ENCODE measurements at regions not wholly inside any gene's neighbourhood (a gene's known extent, or its start where the extent isn't known, plus 50 kb on each side); places are given as distances from the start of the nearest gene placed in this dataset.

DNA sequence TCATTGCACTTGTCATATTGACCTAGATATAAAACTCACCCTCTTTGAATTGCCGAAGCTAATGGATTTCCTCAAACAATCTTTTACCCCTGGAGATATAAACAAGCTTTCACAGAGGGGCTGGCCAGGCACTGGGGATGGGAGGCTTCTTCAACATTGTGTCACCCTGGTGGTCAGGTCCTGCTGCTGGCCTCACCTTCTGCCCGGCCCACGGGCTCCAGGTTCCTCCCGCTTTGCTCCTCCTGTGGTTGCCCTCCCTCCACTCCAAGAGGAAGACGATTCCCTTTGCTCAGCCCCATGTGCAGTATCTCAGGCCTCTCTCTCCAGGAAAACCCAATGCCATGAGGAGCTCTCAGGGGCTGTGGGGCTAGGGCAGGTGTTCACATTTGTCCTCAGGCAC is 118.1 kb upstream of the ADCY1 start:
- Histone ChIP-seq H3F3A (replicated peaks; ENCODE audit: low read depth) (no peaks in the 10 kb centered on the region), H3K4me3 (no peak overlapping the region), H3K9me2 (ENCODE audit: insufficient read depth) (no peaks in the 10 kb centered on the region), H3K4me1 (ENCODE audit: insufficient read depth) (no peaks in the 10 kb centered on the region), H4K20me1 (replicated peaks; ENCODE audit: insufficient read depth) (no peaks in the 10 kb centered on the region), H3K79me2 (replicated peaks; ENCODE audit: insufficient read depth) (no peaks in the 10 kb centered on the region), H3K4me2 (no peak overlapping the region), H3K36me3 (ENCODE audit: insufficient read depth) (no peaks in the 10 kb centered on the region), H2AFZ (no peak overlapping the region), H3K27me3 (ENCODE audit: insufficient read depth) (no peaks in the 10 kb centered on the region), H3K27ac (ENCODE audit: low read depth) (no peak overlapping the region)
- Mint-ChIP-seq H3K9me3 (no peaks in the 10 kb centered on the region), H3K4me3 (no peak overlapping the region), H3K4me1 (no peaks in the 10 kb centered on the region), H3K27me3 (ENCODE audit: insufficient read depth, low read depth, poor library complexity) (no peaks in the 10 kb centered on the region), H3K36me3 (ENCODE audit: low read depth) (no peaks in the 10 kb centered on the region), H3K27ac (no peak overlapping the region)
- no peak for TF ChIP-seq ZNF331 (CRISPR knock-in tag; IDR thresholded peaks at IDR 0.05; ENCODE audit: low read depth)
- no peak for TF ChIP-seq STAT1 (IDR thresholded peaks at IDR 0.05; ENCODE audit: unreplicated experiment)
- no peak for TF ChIP-seq ZNF114 (CRISPR knock-in tag; IDR thresholded peaks at IDR 0.05)
- TF ChIP-seq, protein P1, sequence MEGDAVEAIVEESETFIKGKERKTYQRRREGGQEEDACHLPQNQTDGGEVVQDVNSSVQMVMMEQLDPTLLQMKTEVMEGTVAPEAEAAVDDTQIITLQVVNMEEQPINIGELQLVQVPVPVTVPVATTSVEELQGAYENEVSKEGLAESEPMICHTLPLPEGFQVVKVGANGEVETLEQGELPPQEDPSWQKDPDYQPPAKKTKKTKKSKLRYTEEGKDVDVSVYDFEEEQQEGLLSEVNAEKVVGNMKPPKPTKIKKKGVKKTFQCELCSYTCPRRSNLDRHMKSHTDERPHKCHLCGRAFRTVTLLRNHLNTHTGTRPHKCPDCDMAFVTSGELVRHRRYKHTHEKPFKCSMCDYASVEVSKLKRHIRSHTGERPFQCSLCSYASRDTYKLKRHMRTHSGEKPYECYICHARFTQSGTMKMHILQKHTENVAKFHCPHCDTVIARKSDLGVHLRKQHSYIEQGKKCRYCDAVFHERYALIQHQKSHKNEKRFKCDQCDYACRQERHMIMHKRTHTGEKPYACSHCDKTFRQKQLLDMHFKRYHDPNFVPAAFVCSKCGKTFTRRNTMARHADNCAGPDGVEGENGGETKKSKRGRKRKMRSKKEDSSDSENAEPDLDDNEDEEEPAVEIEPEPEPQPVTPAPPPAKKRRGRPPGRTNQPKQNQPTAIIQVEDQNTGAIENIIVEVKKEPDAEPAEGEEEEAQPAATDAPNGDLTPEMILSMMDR (conservative IDR thresholded peaks at IDR 0.05; ENCODE audit: low read depth in 2 of 2): no peak
- no peak for TF ChIP-seq CREB1 (CRISPR knock-in tag; IDR thresholded peaks at IDR 0.05; ENCODE audit: low read depth)
- TF ChIP-seq, protein P2, sequence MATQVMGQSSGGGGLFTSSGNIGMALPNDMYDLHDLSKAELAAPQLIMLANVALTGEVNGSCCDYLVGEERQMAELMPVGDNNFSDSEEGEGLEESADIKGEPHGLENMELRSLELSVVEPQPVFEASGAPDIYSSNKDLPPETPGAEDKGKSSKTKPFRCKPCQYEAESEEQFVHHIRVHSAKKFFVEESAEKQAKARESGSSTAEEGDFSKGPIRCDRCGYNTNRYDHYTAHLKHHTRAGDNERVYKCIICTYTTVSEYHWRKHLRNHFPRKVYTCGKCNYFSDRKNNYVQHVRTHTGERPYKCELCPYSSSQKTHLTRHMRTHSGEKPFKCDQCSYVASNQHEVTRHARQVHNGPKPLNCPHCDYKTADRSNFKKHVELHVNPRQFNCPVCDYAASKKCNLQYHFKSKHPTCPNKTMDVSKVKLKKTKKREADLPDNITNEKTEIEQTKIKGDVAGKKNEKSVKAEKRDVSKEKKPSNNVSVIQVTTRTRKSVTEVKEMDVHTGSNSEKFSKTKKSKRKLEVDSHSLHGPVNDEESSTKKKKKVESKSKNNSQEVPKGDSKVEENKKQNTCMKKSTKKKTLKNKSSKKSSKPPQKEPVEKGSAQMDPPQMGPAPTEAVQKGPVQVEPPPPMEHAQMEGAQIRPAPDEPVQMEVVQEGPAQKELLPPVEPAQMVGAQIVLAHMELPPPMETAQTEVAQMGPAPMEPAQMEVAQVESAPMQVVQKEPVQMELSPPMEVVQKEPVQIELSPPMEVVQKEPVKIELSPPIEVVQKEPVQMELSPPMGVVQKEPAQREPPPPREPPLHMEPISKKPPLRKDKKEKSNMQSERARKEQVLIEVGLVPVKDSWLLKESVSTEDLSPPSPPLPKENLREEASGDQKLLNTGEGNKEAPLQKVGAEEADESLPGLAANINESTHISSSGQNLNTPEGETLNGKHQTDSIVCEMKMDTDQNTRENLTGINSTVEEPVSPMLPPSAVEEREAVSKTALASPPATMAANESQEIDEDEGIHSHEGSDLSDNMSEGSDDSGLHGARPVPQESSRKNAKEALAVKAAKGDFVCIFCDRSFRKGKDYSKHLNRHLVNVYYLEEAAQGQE (IDR thresholded peaks at IDR 0.05; ENCODE audit: unreplicated experiment): no peak
- no peak for TF ChIP-seq EZH2phosphoT487 (IDR thresholded peaks at IDR 0.05; ENCODE audit: unreplicated experiment)
- TF ChIP-seq, protein P3, sequence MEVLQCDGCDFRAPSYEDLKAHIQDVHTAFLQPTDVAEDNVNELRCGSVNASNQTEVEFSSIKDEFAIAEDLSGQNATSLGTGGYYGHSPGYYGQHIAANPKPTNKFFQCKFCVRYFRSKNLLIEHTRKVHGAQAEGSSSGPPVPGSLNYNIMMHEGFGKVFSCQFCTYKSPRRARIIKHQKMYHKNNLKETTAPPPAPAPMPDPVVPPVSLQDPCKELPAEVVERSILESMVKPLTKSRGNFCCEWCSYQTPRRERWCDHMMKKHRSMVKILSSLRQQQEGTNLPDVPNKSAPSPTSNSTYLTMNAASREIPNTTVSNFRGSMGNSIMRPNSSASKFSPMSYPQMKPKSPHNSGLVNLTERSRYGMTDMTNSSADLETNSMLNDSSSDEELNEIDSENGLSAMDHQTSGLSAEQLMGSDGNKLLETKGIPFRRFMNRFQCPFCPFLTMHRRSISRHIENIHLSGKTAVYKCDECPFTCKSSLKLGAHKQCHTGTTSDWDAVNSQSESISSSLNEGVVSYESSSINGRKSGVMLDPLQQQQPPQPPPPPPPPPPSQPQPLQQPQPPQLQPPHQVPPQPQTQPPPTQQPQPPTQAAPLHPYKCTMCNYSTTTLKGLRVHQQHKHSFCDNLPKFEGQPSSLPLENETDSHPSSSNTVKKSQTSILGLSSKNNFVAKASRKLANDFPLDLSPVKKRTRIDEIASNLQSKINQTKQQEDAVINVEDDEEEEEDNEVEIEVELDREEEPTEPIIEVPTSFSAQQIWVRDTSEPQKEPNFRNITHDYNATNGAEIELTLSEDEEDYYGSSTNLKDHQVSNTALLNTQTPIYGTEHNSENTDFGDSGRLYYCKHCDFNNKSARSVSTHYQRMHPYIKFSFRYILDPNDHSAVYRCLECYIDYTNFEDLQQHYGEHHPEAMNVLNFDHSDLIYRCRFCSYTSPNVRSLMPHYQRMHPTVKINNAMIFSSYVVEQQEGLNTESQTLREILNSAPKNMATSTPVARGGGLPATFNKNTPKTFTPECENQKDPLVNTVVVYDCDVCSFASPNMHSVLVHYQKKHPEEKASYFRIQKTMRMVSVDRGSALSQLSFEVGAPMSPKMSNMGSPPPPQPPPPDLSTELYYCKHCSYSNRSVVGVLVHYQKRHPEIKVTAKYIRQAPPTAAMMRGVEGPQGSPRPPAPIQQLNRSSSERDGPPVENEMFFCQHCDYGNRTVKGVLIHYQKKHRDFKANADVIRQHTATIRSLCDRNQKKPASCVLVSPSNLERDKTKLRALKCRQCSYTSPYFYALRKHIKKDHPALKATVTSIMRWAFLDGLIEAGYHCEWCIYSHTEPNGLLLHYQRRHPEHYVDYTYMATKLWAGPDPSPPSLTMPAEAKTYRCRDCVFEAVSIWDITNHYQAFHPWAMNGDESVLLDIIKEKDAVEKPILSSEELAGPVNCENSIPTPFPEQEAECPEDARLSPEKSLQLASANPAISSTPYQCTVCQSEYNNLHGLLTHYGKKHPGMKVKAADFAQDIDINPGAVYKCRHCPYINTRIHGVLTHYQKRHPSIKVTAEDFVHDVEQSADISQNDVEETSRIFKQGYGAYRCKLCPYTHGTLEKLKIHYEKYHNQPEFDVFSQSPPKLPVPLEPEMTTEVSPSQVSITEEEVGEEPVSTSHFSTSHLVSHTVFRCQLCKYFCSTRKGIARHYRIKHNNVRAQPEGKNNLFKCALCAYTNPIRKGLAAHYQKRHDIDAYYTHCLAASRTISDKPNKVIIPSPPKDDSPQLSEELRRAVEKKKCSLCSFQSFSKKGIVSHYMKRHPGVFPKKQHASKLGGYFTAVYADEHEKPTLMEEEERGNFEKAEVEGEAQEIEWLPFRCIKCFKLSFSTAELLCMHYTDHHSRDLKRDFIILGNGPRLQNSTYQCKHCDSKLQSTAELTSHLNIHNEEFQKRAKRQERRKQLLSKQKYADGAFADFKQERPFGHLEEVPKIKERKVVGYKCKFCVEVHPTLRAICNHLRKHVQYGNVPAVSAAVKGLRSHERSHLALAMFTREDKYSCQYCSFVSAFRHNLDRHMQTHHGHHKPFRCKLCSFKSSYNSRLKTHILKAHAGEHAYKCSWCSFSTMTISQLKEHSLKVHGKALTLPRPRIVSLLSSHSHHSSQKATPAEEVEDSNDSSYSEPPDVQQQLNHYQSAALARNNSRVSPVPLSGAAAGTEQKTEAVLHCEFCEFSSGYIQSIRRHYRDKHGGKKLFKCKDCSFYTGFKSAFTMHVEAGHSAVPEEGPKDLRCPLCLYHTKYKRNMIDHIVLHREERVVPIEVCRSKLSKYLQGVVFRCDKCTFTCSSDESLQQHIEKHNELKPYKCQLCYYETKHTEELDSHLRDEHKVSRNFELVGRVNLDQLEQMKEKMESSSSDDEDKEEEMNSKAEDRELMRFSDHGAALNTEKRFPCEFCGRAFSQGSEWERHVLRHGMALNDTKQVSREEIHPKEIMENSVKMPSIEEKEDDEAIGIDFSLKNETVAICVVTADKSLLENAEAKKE (CRISPR knock-in tag; IDR thresholded peaks at IDR 0.05): no peak
- no peak for TF ChIP-seq EZH2 (IDR thresholded peaks at IDR 0.05; ENCODE audit: low read depth, unreplicated experiment)
- no peak for TF ChIP-seq POLR2AphosphoS5 (IDR thresholded peaks at IDR 0.05; ENCODE audit: low read depth)
- TF ChIP-seq, protein P4, sequence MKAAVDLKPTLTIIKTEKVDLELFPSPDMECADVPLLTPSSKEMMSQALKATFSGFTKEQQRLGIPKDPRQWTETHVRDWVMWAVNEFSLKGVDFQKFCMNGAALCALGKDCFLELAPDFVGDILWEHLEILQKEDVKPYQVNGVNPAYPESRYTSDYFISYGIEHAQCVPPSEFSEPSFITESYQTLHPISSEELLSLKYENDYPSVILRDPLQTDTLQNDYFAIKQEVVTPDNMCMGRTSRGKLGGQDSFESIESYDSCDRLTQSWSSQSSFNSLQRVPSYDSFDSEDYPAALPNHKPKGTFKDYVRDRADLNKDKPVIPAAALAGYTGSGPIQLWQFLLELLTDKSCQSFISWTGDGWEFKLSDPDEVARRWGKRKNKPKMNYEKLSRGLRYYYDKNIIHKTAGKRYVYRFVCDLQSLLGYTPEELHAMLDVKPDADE (IDR thresholded peaks at IDR 0.05): no peak
- TF ChIP-seq NANOG (IDR thresholded peaks at IDR 0.05; ENCODE audit: borderline replicate concordance): no peak
- ATAC-seq: no peak
- DNase-seq (ENCODE audit: low spot score): no peak

Data from GM23338 (cell line).